Ureter (tissue), 1 donor: ENCODE measurements at regions not wholly inside any gene's neighbourhood (a gene's known extent, or its start where the extent isn't known, plus 50 kb on each side); places are given as distances from the start of the nearest gene placed in this dataset.

Source experiments
- DNase-seq: peaks from one replicate; pipeline ENCODE4 v3.0.0-alpha.2; 2020; ENCODE audit warnings: low spot score
- donor health status: DM: yes; HTN: yes; CAD: no.

- DNase-seq: no peak
Observed at GRCh38 chr11:45724153-45724552, 58.7 kb upstream of the CHST1 start.

- no peak for DNase-seq
Observed at GRCh38 chr11:45723397-45723796, 58.0 kb upstream of the CHST1 start.

GRCh38 chr11:45722144-45722543 lies 56.7 kb upstream of the CHST1 start:
- DNase-seq: no peak

- DNase-seq: no peak
Observed at GRCh38 chr11:45717526-45717925, 52.1 kb upstream of the CHST1 start.

- no peak for DNase-seq
Observed at GRCh38 chr11:45715418-45715817, 50.0 kb upstream of the CHST1 start.
